NCI-H748 (cell line): ENCODE measurements at regions not wholly inside any gene's neighbourhood (a gene's known extent, or its start where the extent isn't known, plus 50 kb on each side); places are given as distances from the start of the nearest gene placed in this dataset.

Source experiments
- DNase-seq: peaks from one replicate; lab custom pipeline; 2025; ENCODE audit not compliant: unreplicated experiment; lab: John Stamatoyannopoulos, UW

GRCh38 chr18:61729322-61729721 lies 163.5 kb downstream of the RNF152 start:
- DNase-seq, result no peak

- DNase-seq, result no peak
Observed at GRCh38 chr18:61727241-61728193, 165.3 kb downstream of the RNF152 start.

- no peak for DNase-seq
Observed at GRCh38 chr18:61724532-61724931, 168.3 kb downstream of the RNF152 start.

GRCh38 chr18:61722247-61722646 lies 170.6 kb downstream of the RNF152 start:
- DNase-seq, result no peak

GRCh38 chr18:61720496-61720895 lies 172.3 kb downstream of the RNF152 start:
- DNase-seq, result no peak

GRCh38 chr18:61719671-61720070 lies 173.1 kb downstream of the RNF152 start:
- no peak for DNase-seq

- no peak for DNase-seq
Observed at GRCh38 chr18:61718944-61719343, 173.9 kb downstream of the RNF152 start.

GRCh38 chr18:61714421-61714820 lies 178.4 kb downstream of the RNF152 start:
- DNase-seq, result no peak

- no peak for DNase-seq
Observed at GRCh38 chr18:61713502-61713901, 179.3 kb downstream of the RNF152 start.

GRCh38 chr18:61710082-61710620 lies 182.7 kb downstream of the RNF152 start:
- peak; percentile 59 for DNase-seq

GRCh38 chr18:61706276-61706915 lies 186.4 kb downstream of the RNF152 start:
- no peak for DNase-seq

GRCh38 chr18:61703508-61703907 lies 189.3 kb downstream of the RNF152 start:
- DNase-seq, result no peak

- no peak for DNase-seq
Observed at GRCh38 chr18:61702007-61702406, 190.8 kb downstream of the RNF152 start.

- DNase-seq, result no peak
Observed at GRCh38 chr18:61699397-61700110, 193.3 kb downstream of the RNF152 start.

- DNase-seq, result no peak
Observed at GRCh38 chr18:61697306-61697909, 195.4 kb downstream of the RNF152 start.

- DNase-seq, result no peak
Observed at GRCh38 chr18:61694236-61694635, 198.6 kb downstream of the RNF152 start.

- DNase-seq, result peak; percentile 54
Observed at GRCh38 chr18:61690418-61691138, 202.2 kb downstream of the RNF152 start.

GRCh38 chr18:61687317-61687716 lies 205.5 kb downstream of the RNF152 start:
- DNase-seq, result no peak

GRCh38 chr18:61683856-61684255 lies 209.0 kb downstream of the RNF152 start:
- no peak for DNase-seq

- DNase-seq, result no peak
Observed at GRCh38 chr18:61681065-61681464, 211.7 kb downstream of the RNF152 start.
